Sigmoid colon (tissue), 3 donors: ENCODE measurements at regions not wholly inside any gene's neighbourhood (a gene's known extent, or its start where the extent isn't known, plus 50 kb on each side); places are given as distances from the start of the nearest gene placed in this dataset.

ENCODE experiments used
- small RNA-seq, 3 donors: library from RNA; depleted of rRNA; stranded (forward); fragments of <200 nt; gene quantifications; one replicate each; pipeline ENCODE3, GENCODE V24; 2016

Small RNA genes in the stretch of these regions (small RNA-seq; reads per million reads assigned to genes)
- gene RNY3P3, result 0 reads per million in 3 donors
